ENCODE measurements at regions not wholly inside any gene's neighbourhood (a gene's known extent, or its start where the extent isn't known, plus 50 kb on each side); places are given as distances from the start of the nearest gene placed in this dataset.

- no peak for TF ChIP-seq JUND (IDR thresholded peaks at IDR 0.05; ENCODE audit: low read depth, low read length)
- TF ChIP-seq EGR1 (IDR thresholded peaks at IDR 0.05; ENCODE audit: borderline replicate concordance in 1 of 2, low read depth in 2 of 2, low read length in 2 of 2), result no peak
- TF ChIP-seq, protein P1, sequence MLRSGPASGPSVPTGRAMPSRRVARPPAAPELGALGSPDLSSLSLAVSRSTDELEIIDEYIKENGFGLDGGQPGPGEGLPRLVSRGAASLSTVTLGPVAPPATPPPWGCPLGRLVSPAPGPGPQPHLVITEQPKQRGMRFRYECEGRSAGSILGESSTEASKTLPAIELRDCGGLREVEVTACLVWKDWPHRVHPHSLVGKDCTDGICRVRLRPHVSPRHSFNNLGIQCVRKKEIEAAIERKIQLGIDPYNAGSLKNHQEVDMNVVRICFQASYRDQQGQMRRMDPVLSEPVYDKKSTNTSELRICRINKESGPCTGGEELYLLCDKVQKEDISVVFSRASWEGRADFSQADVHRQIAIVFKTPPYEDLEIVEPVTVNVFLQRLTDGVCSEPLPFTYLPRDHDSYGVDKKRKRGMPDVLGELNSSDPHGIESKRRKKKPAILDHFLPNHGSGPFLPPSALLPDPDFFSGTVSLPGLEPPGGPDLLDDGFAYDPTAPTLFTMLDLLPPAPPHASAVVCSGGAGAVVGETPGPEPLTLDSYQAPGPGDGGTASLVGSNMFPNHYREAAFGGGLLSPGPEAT (IDR thresholded peaks at IDR 0.05; ENCODE audit: low read depth), result peak; percentile 64; the same call in 1 of the 2 replicates
- TF ChIP-seq MYB (IDR thresholded peaks at IDR 0.05; ENCODE audit: borderline replicate concordance, low read depth, low read length), result no peak
- TF ChIP-seq ZZZ3 (IDR thresholded peaks at IDR 0.05; ENCODE audit: control insufficient read depth, insufficient read length, low read depth), result no peak
- no peak for TF ChIP-seq RAD21 (IDR thresholded peaks at IDR 0.05; ENCODE audit: insufficient read depth, low read depth, low read length)
- 0 out of 2 replicates have a peak, but pooled peaks have one; percentile 40 for TF ChIP-seq ZNF687 (IDR thresholded peaks at IDR 0.05)
- TF ChIP-seq SREBF2 (IDR thresholded peaks at IDR 0.05; ENCODE audit: low read length), result no peak
- no peak for TF ChIP-seq BRCA1 (IDR thresholded peaks at IDR 0.05; ENCODE audit: low read depth, low read length)
- no peak for TF ChIP-seq CUX1 (IDR thresholded peaks at IDR 0.05; ENCODE audit: insufficient replicate concordance, low read depth, low read length)
- no peak for TF ChIP-seq NR2C2 (IDR thresholded peaks at IDR 0.05; ENCODE audit: borderline replicate concordance, control insufficient read depth, insufficient read length, low read depth)
- no peak for TF ChIP-seq HDGF (IDR thresholded peaks at IDR 0.05)
- no peak; the same call in 1 of the 2 replicates for TF ChIP-seq GATAD2B (conservative IDR thresholded peaks at IDR 0.05; ENCODE audit: low read depth)
- TF ChIP-seq CEBPB (IDR thresholded peaks at IDR 0.05; ENCODE audit: borderline replicate concordance in 1 of 2, low read depth in 2 of 2, low read length in 2 of 2), result no peak
- TF ChIP-seq SMC3 (IDR thresholded peaks at IDR 0.05; ENCODE audit: borderline replicate concordance, low read length), result no peak
These were observed 110.1 kb upstream of the LPAR1 start (continued) for GRCh38 chr9:111148052-111149017.

All from GM12878 (cell line).